Suppressor macrophage (primary cell): ENCODE measurements at regions not wholly inside any gene's neighbourhood (a gene's known extent, or its start where the extent isn't known, plus 50 kb on each side); places are given as distances from the start of the nearest gene placed in this dataset.
"Not testable (repeated sequence)": the region's sequence is repeated elsewhere in the genome, so short reads cannot be mapped to it uniquely, and the experiment has no call there.

Experiments
- DNase-seq, 4 experiments: peaks; one replicate each; pipeline ENCODE4 v3.0.0-alpha.2; 2020 to 2022

GRCh38 chr7:153245136-153245535 lies 485.6 kb downstream of the ACTR3B start:
- DNase-seq, result not testable (repeated sequence)

GRCh38 chr7:153245809-153246208 lies 486.3 kb downstream of the ACTR3B start:
- DNase-seq, result no peak

- no peak for DNase-seq
These were observed 488.4 kb downstream of the ACTR3B start for GRCh38 chr7:153247926-153248325.

GRCh38 chr7:153258686-153259085 lies 499.1 kb downstream of the ACTR3B start:
- DNase-seq, result no peak

GRCh38 chr7:153276394-153276793 lies 516.8 kb downstream of the ACTR3B start:
- DNase-seq, result no peak

GRCh38 chr7:153286763-153287162 lies 527.2 kb downstream of the ACTR3B start:
- no peak for DNase-seq

GRCh38 chr7:153290066-153290465 lies 530.5 kb downstream of the ACTR3B start:
- DNase-seq, result no peak

- DNase-seq, result no peak
These were observed 537.6 kb downstream of the ACTR3B start for GRCh38 chr7:153297141-153297540.

- no peak for DNase-seq
These were observed 542.4 kb downstream of the ACTR3B start for GRCh38 chr7:153301936-153302335.

- DNase-seq, result no peak
These were observed 560.5 kb downstream of the ACTR3B start for GRCh38 chr7:153320005-153320404.

- DNase-seq, result no peak
These were observed 561.1 kb downstream of the ACTR3B start for GRCh38 chr7:153320681-153321080.

- DNase-seq, result no peak
These were observed 563.4 kb downstream of the ACTR3B start for GRCh38 chr7:153322991-153323390.

GRCh38 chr7:153324094-153324493 lies 564.5 kb downstream of the ACTR3B start:
- DNase-seq, result no peak

GRCh38 chr7:153327683-153328082 lies 568.1 kb downstream of the ACTR3B start:
- no peak for DNase-seq

GRCh38 chr7:153331427-153331826 lies 571.9 kb downstream of the ACTR3B start:
- DNase-seq, result no peak

GRCh38 chr7:153354071-153354470 lies 594.5 kb downstream of the ACTR3B start:
- DNase-seq, result peak in 3 of 4 experiments; percentile 3 to 33 (median 4)

GRCh38 chr7:153370092-153370491 lies 610.5 kb downstream of the ACTR3B start:
- no peak for DNase-seq

- no peak for DNase-seq
These were observed 621.1 kb downstream of the ACTR3B start for GRCh38 chr7:153380636-153381035.

GRCh38 chr7:153381275-153382040 lies 621.9 kb downstream of the ACTR3B start:
- peak; percentile 40 to 53 (median 46) for DNase-seq

GRCh38 chr7:153382641-153383101 lies 623.1 kb downstream of the ACTR3B start:
- no peak for DNase-seq

GRCh38 chr7:153383781-153384180 lies 624.2 kb downstream of the ACTR3B start:
- DNase-seq, result no peak

GRCh38 chr7:153385502-153385901 lies 626.0 kb downstream of the ACTR3B start:
- DNase-seq, result no peak

- no peak for DNase-seq
These were observed 627.0 kb downstream of the ACTR3B start for GRCh38 chr7:153386556-153386955.

- DNase-seq, result no peak
These were observed 629.1 kb downstream of the ACTR3B start for GRCh38 chr7:153388611-153389010.

- DNase-seq, result no peak
These were observed 629.7 kb downstream of the ACTR3B start for GRCh38 chr7:153389261-153389660.
